ENCODE measurements at regions not wholly inside any gene's neighbourhood (a gene's known extent, or its start where the extent isn't known, plus 50 kb on each side); places are given as distances from the start of the nearest gene placed in this dataset.

DNA sequence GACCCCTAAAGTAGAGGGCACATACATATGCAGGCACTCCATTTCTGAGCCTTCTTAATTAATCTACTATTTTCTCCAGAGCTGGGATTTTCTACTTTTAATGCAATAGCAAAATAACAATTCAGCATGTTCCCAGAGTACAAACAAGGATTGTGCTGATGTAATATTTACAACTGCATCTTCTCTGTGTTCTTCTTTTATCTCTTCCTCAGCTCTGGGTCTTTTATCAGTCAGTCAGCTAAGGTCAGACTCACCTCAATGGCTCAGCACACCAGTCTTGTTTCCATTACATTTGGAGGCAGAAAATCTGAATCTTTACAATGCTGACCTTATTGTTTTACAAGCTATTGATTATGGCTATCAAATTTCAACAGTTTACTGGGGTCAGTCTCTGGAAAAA, 323.3 kb upstream of the NR5A2 start:
- H3K27me3 ChIP-seq: no peaks in the 10 kb centered on the region
- no peaks in the 10 kb centered on the region for H3K36me3 ChIP-seq
- no peaks in the 10 kb centered on the region for H3K9me3 ChIP-seq
- H3K4me1 ChIP-seq: no peaks in the 10 kb centered on the region
- H3K27ac ChIP-seq: no peak overlapping the region
- no peak for DNase-seq (ENCODE audit: low spot score)
- no peak overlapping the region for H3K4me3 ChIP-seq
- TF ChIP-seq, protein P1, sequence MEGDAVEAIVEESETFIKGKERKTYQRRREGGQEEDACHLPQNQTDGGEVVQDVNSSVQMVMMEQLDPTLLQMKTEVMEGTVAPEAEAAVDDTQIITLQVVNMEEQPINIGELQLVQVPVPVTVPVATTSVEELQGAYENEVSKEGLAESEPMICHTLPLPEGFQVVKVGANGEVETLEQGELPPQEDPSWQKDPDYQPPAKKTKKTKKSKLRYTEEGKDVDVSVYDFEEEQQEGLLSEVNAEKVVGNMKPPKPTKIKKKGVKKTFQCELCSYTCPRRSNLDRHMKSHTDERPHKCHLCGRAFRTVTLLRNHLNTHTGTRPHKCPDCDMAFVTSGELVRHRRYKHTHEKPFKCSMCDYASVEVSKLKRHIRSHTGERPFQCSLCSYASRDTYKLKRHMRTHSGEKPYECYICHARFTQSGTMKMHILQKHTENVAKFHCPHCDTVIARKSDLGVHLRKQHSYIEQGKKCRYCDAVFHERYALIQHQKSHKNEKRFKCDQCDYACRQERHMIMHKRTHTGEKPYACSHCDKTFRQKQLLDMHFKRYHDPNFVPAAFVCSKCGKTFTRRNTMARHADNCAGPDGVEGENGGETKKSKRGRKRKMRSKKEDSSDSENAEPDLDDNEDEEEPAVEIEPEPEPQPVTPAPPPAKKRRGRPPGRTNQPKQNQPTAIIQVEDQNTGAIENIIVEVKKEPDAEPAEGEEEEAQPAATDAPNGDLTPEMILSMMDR (IDR thresholded peaks at IDR 0.05): no peak

DNA sequence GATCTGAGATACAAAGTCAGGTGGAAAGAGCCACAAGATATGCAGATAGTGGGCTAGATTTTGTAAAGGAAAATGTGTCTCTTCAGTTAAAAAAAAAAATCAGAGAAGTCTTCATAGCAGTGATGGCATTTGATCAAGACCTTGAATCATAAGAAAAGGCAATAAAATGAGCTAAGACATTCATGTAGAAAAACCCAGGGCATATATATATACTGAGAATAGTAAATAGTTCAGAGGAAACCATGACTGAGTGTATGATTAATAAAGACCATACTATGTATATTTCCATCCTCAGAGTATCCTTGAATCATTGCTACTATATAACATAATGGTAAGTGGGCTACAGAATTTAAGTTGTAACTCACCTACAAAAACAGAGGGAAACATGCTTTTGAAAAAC, 321.7 kb upstream of the NR5A2 start:
- Histone ChIP-seq H3K27ac (no peak overlapping the region), H3K36me3 (no peaks in the 10 kb centered on the region), H3K4me1 (no peaks in the 10 kb centered on the region), H3K27me3 (no peaks in the 10 kb centered on the region), H3K4me3 (no peak overlapping the region), H3K9me3 (peaks cover 0 to 8% of the 10 kb centered on the region in 2 donors)
- DNase-seq (ENCODE audit: low spot score): no peak
- TF ChIP-seq, protein P1 (IDR thresholded peaks at IDR 0.05): no peak

DNA sequence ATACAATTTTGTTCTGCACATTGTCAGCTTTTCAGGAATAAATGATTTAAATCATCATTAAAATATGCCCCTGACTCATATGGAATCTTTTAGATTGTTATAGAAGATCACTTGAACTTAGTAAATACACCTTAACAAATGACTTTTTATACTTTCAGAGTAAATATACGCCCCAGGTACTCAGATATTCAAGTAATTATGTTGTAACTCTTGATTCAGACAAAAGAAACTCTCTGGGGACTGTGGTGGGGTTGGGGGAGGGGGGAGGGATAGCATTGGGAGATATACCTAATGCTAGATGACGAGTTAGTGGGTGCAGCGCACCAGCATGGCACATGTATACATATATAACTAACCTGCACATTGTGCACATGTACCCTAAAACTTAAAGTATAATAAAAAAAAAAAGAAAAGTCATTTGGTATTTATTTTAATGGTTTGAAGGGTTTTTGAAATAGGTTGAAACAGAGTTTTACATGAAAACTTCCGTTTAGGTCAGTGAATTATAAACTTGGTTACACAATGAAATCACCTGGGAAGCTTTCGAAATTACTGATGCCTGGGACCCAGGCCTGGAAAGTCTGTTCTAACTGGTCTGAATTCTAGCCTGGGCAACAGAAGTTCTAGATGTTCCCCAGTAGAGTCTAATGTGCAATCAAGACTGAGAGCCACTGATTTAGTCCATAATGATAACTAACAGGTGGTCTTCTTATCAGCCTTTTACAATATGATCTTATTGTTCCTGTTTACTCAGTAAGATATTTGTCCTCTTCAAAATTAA, 320.5 kb upstream of the NR5A2 start:
- no peak overlapping the region for H3K27ac ChIP-seq

DNA sequence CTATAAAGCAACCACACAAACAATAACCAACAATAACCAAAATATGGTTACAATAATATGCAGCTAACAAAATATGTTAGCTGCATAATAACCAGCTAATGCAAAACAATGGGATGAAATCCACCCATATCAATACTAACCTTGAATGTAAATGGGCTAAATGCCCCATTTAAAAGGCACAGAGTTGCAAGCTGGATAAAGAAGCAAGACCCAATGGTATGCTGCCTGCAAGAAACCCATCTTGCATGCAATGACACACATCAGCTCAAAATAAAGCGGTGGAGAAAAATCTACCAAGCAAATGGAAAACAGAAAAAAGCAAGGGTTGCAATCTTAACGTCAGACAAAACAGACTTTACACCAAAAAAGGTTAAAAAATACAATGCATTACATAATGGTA, 316.5 kb upstream of the NR5A2 start:
- H3K4me1 ChIP-seq: no peaks in the 10 kb centered on the region
- no peak overlapping the region for H3K27ac ChIP-seq
- H3K9me3 ChIP-seq: peaks cover 0 to 24% of the 10 kb centered on the region in 2 donors
- DNase-seq (ENCODE audit: low spot score): no peak
- no peak overlapping the region for H3K4me3 ChIP-seq
- no peaks in the 10 kb centered on the region for H3K27me3 ChIP-seq
- H3K36me3 ChIP-seq: no peaks in the 10 kb centered on the region
- TF ChIP-seq, protein P1 (IDR thresholded peaks at IDR 0.05): no peak

More for the DNA sequence above, 320.5 kb upstream of the NR5A2 start:
- H3K9me3 ChIP-seq: peaks cover 0 to 20% of the 10 kb centered on the region in 2 donors
- DNase-seq (ENCODE audit: low spot score): no peak
- H3K27me3 ChIP-seq: no peaks in the 10 kb centered on the region
- H3K36me3 ChIP-seq: no peaks in the 10 kb centered on the region
- no peaks in the 10 kb centered on the region for H3K4me1 ChIP-seq
- TF ChIP-seq, protein P1 (IDR thresholded peaks at IDR 0.05): no peak
- no peak overlapping the region for H3K4me3 ChIP-seq

DNA sequence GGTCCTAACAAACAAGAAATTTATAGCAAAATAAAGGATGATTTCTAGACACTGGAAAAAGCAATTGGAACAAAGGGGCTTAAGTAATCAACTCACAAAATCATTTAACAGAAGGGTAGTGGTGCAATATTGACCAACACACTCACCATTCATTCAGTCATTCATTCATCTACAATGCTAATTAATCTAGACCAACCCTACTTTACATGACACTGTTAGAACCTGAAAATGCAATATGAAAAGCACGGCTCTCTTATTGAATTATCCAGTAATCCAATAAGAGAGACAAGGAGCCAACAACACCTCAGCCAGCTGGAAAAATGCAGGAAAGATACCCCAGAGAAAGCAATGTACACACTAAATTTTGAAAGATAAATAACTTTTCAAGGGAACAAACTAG, 310.8 kb upstream of the NR5A2 start:
- TF ChIP-seq, protein P1 (IDR thresholded peaks at IDR 0.05): no peak
- Histone ChIP-seq H3K27me3 (no peaks in the 10 kb centered on the region), H3K9me3 (peaks cover 0 to 7% of the 10 kb centered on the region in 2 donors), H3K27ac (no peak overlapping the region), H3K4me1 (no peaks in the 10 kb centered on the region), H3K4me3 (no peak overlapping the region), H3K36me3 (no peaks in the 10 kb centered on the region)
- DNase-seq (ENCODE audit: low spot score): no peak

Measured in right atrium auricular region (tissue), 2 donors.